Cerebellar nuclear complex (tissue), 1 donor: ENCODE measurements at regions not wholly inside any gene's neighbourhood (a gene's known extent, or its start where the extent isn't known, plus 50 kb on each side); places are given as distances from the start of the nearest gene placed in this dataset.

ENCODE experiments used
- DNase-seq, 2 experiments: peaks; one replicate each; lab custom pipeline; 2025; lab: John Stamatoyannopoulos, UW

GRCh38 chr10:10942441-10942840 is 75.2 kb upstream of the CELF2 start:
- DNase-seq, result no peak

- DNase-seq, result no peak
Observed at GRCh38 chr10:10946081-10946480, 71.6 kb upstream of the CELF2 start.

- DNase-seq, result no peak
Observed at GRCh38 chr10:10946801-10947200, 70.9 kb upstream of the CELF2 start.

- no peak for DNase-seq
Observed at GRCh38 chr10:10951675-10952074, 66.0 kb upstream of the CELF2 start.

- no peak for DNase-seq
Observed at GRCh38 chr10:10952800-10953199, 64.9 kb upstream of the CELF2 start.

- DNase-seq, result no peak
Observed at GRCh38 chr10:10956681-10957542, 60.8 kb upstream of the CELF2 start.

GRCh38 chr10:10958041-10958440 is 59.6 kb upstream of the CELF2 start:
- DNase-seq, result no peak

- DNase-seq, result no peak
Observed at GRCh38 chr10:10959666-10960065, 58.0 kb upstream of the CELF2 start.

GRCh38 chr10:10960534-10960933 is 57.1 kb upstream of the CELF2 start:
- no peak for DNase-seq

GRCh38 chr10:10961072-10961471 is 56.6 kb upstream of the CELF2 start:
- DNase-seq, result no peak

- no peak for DNase-seq
Observed at GRCh38 chr10:10967029-10967428, 50.6 kb upstream of the CELF2 start.

- DNase-seq, result no peak
Observed at GRCh38 chr10:10967581-10968256, 50.0 kb upstream of the CELF2 start.
